GM11168 (cell line): ENCODE measurements at regions not wholly inside any gene's neighbourhood (a gene's known extent, or its start where the extent isn't known, plus 50 kb on each side); places are given as distances from the start of the nearest gene placed in this dataset.
"Not testable (repeated sequence)": the region's sequence is repeated elsewhere in the genome, so short reads cannot be mapped to it uniquely, and the experiment has no call there.

Experiments
- in situ Hi-C: fragments of 300-500 bp; cut with MboI; formaldehyde crosslinking; loops from one replicate; pipeline ENCODE4 v1.12.0; 2022; ENCODE audit warnings: low sequenced_read_pairs; ENCODE audit not compliant: unreplicated experiment

DNA sequence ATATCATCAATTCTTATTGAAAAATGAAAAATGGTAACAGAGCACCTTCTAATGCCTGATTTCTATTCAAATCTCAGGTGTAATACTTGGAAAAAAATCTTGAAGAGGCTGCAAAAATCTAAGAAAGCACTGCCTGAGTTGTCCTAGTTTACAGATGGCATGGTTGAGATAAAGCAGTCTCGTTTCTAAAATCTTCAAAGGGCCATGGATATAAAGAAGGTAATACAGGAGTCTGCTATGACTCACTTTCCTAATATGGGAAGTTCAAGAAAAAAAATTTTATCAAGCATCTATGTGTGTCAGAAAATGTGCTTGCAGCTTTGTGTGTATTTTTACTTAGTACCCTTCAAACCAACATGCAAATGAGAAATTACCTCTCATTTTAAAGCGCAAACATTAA lies 163.3 kb downstream of the DMAC1 start:
- in situ Hi-C loops: no loop called here

DNA sequence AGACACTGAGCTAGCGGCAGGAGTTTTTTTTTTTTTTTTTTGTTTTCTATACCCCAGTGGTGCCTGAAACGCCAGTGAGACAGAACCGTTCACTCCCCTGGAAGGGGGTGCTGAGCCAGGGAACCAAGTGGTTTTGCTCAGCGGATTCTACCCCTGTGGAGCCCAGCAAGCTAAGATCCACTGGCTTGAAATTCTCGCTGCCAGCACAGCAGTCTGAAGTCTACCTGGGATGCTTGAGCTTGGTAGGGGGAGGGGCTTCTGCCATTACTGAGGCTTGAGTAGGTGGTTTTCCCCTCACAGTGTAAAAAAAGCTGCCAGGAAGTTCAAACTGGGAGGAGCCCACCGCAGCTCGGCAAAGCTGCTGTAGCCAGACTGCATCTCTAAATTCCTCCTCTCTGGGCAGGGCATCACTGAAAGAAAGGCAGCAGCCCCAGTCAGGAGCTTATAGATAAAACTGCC lies 173.0 kb downstream of the DMAC1 start:
- in situ Hi-C loops: not testable (repeated sequence)

DNA sequence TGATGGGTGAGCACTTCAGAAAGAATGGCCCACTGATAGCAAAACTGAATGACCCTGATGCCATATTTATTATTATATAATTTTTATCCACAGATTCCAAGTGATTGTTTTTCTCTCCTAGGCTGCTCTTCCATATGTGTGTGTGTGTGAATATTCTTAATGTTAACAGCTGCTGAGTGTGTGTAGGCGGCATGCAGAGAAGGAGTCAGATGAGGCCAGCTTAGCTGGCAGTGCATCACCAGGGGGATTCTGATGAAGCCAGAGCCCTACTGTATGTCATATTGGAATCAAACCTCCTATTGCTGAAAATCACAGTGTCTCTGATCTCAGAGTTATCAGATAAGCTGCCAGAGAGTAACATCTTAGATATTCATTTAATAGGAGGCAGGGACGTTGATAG lies 177.1 kb downstream of the DMAC1 start:
- in situ Hi-C loops: no loop called here

DNA sequence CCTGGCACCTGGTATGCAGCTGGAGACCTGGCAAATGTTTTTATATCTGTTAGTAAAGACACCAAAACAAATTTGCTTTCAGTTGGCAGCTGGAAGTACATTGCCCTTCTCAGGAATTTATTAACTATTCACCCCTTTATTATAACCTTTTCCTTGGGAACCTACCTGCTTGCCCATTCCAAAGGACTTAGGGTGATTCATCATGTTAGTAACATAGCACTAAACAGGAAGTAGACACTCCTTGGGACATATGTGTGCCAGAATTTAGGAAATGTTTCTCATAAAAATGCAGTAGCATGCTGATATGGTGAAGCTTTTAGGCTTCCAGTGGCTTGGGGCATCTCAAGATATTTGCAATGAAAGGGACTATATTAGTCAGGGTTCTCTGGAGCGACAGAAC lies 184.2 kb downstream of the DMAC1 start:
- in situ Hi-C loops: no loop called here

DNA sequence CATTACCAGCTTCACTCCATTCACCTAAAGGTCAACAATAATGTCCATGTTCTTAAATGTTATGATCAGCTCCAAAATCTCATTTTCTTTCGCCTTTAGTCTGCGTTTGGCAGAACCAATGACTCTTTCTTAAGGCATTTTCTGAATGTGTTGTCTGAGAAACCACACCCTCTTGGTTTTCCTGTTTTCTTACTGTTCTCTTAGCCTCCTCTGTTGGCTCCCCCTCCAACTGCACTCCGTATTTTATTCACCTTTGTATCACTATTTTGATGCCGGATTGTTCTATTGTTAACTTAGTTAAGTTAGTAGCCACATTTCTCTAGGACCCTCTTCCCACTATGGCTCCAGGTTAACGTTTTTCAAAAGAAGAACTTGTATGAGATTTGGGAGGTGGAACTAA lies 185.6 kb downstream of the DMAC1 start:
- in situ Hi-C loops: no loop called here

DNA sequence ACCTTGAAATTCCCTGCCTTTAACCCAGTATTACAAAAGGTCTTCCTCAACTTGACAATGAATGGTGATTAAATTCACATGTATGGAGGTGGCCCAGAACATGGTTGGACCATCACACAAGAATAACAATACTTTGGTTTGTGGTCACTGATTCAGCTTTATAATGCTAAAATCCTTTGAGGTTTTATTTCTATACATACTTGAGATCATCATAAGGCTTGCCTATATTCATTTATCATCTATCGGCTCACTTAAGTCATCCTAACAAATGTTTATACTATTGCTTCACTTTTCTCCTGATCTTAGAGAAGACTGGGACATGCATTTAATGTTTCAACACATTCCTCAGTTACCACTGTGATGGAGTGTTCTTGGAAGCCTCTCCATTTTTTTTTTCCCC lies 191.3 kb downstream of the DMAC1 start:
- in situ Hi-C loops: no loop called here

DNA sequence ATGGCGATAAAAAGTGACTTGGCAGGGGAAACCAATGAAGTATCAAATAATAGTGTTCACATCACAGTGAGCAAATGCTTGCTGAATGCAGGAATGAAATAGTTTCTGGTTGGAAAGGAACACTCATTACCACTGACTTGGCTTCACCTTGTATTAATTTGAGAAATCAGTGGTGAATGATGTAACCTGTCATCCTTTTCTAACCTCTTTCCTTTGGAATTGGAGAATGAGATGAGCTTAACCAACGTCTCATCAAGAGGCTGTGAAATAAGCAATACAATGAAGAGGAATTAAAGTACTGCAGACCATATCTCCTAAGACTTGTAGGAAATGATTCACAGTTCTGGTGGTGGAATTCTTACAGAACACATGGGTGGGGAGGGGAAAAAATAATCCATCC lies 192.2 kb downstream of the DMAC1 start:
- in situ Hi-C loops: no loop called here

DNA sequence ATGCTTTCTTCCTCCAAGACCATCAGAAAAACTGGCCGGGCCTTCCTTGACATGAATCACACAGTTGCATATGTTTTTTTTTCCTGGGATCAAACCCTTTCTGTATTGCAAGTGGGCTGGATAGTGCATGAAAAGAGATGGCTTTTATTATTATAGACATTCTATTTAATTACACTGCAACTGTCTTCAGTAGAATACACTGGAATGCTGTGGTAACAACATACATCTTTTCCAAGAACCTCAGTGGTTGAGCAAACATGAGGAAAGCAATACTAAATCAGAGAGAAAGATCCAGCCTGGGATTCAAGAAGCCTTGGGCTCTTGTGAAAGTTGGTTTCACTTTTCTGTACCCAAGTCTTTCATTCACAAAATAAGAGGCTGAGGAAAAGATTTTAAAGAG lies 193.0 kb downstream of the DMAC1 start:
- in situ Hi-C loops: no loop called here

DNA sequence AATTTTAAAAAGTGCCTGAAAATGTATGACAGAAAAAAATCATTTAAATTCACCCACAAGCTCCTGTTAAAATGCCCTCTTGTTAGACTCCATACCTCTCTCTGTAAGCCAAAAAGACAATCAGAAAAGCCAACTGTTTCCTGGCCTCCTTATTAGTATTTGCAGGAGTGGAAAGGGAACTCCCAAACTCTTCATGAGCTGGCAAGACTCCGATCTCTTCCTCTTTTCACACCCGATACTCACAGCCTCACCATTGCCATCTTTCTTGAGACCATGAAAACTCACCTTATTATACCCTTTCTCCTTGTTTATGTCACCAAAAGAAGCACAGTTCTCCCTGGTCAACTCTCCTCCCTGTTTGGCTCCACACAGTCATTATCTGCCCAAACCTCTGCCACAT lies 197.8 kb downstream of the DMAC1 start:
- in situ Hi-C loops: no loop called here

DNA sequence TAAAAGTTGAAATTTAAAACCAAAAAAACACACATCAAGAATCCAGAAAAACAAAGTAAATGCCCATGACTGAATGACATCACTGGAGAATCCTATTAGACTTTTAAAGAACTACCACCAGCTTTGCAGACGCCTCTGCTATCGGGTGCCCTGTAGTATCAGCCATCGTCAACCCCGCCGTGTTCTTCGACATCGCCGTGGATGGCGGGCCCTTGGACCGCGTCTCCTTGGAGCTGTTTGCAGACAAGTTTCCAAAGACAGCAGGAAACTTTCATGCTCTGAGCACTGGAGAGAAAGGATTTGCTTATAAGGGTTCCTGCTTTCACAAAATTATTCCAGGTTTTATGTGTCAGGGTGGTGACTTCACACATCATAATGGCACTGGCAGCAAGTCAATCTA lies 201.9 kb downstream of the DMAC1 start:
- in situ Hi-C loops: no loop called here

DNA sequence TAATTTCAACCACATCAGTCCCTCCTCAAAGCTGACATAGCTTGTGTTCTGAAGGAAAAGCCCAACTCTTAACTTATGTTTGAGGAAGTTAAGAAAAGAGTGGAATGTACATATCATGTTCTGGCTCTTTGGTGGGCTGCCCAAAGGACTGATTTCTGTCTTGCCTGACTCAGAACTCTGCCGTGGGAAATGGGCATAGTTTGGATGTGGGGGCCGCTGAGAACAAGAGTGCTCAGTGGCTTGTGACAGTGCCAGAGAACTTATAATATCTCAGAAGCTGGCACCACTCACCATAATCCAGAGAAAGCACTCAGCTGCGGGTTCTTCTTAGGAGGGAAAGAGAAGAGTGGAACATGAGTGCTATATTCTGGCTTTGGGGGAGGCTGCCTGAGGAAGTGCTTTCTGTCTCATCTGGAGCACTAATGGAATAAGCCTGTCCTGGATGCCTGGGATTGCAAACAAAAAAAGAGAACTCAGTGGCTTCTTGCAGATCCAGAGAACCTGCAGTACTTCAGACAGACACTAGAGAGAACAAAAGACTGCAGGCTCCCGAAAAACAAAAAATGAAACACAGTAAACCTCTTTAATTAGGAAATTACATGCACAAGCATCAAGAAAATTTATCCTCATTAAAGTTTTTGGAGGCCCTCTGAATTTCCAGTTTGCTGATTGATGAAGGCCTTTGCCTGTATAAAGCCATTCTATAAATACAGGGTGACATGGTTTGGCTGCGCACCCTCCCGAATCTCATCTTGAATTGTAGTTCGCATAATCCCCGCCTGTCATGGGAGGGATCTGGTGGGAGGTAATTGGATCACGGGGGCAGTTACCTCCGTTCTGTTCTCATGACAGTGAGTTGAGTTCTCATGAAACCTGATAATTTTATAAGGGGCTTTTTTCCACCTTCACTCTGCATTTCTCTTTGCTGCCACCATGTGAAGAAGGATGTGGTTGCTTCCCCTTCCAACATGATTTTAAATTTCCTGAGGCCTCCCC lies 207.0 kb downstream of the DMAC1 start:
- in situ Hi-C loops: no loop called here

DNA sequence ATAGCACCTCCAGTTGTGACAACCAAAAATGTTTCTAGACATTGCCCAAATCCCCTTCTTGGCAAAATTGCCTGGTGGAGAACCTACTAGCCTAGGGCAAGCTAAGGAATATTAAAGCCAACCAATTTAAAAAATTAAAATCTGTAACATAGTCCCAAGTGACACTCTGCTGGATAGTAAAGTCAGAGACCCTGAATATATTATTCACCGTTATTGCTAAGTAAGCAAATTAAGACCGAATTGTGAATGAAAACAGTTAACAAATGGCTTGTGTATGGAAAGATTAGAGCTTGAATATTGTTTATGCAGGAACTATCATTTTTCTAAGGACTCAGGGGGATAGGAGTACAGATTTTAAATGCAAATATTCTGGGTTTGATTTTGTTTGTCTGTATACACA lies 208.1 kb downstream of the DMAC1 start:
- in situ Hi-C loops: no loop called here

DNA sequence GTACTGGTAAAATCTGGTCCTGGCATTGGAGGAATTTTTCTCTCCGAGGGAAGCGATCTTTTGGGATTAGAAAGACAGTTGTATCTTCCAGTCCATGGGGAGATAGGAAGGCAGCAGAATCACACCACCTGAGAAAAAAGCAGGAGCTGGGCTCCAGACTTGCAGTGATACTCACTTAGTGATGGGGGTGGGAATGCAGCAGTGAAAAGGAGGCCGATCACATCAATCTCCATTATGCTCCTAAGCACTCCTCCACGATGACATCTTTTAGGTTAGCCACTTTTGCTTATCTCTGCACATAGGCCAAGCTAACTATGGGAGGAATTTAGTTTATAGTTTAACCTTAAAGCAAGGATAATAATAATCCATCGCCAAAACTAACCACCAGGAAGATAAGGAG lies 219.0 kb downstream of the DMAC1 start:
- in situ Hi-C loops: no loop called here

DNA sequence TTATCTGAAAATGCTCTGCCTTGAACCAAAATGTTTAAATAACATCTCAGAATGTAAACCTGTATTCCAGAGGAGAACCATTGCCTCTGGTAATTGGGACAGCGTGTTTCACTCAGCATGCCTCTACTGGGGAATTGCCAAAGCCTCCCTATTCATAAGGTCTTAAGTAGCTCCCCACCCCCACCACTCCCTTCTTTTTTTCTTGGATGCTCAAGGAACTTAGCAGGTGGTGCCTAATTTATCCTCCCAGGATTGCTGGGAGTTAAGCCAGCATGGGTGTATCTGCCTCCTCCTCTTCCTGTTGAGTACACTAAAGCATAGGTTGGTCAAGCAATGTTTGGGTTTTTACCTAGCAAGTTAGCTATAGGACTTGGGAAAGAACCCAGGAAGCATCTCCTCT lies 220.2 kb downstream of the DMAC1 start:
- in situ Hi-C loops: no loop called here

DNA sequence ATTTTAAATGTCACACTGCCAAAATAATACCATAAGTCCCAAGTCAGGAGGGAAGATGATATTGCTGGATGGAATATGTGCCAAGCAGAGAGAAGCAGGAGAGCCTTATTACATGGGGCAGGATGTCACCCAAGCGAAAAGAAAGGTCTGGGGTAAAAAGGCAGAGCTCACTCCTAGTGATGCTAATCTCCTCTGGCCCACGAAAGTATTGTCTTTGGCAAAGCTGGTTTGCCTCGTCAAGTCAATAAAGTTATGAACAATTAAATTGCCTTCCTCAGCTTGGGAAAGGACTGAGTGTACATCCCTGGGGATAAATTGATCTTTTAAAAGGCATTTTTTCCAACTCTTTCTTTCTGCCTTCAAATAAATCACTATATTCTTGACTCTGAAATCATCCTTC lies 220.6 kb downstream of the DMAC1 start:
- in situ Hi-C loops: no loop called here

DNA sequence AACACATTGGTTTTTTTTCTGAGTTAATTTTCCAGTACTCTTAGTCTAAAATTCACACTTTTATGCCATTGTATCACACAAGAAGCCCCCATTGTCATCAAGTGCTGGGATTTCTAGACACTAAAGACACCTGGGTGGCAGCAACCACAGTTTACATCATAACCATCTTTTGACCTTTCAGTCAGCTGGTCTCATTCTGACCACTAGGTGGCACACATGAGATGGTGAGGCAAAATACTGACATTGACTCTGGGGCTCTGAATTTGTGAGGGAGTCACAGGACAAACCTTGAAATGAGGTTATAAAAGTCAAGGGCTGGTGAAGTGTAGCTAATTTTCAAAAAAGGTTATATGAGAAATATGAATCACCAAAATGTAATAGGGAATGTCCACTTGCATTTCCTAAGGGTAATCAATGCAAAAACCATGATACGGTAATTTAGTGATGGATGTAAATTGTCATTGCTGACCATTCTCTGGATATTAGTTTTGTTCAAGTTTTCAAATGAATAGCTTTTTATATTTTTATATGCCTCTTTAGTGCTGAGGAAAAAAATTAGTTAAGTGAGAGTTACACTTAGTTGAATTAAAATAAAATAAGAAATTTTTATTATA lies 229.4 kb downstream of the DMAC1 start:
- in situ Hi-C loops: no loop called here

DNA sequence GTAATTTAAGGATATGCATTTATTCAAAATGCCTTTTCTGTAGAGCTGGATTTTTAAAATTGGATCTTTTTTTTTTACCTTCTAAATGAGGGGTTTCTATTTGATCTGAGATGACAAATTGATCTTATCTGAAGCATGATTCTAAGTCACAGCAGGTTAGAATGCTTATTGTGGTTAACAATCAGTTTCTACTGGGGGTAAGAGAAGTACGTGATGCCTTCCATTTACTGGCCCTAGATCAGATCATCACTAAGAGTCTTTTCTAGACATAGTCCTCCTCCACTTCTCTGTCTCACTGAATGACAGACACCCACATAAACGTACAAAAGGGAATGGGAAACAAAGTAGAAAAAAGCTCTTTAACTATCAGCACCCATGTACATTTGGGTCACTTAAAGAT lies 231.9 kb downstream of the DMAC1 start:
- in situ Hi-C loops: no loop called here

DNA sequence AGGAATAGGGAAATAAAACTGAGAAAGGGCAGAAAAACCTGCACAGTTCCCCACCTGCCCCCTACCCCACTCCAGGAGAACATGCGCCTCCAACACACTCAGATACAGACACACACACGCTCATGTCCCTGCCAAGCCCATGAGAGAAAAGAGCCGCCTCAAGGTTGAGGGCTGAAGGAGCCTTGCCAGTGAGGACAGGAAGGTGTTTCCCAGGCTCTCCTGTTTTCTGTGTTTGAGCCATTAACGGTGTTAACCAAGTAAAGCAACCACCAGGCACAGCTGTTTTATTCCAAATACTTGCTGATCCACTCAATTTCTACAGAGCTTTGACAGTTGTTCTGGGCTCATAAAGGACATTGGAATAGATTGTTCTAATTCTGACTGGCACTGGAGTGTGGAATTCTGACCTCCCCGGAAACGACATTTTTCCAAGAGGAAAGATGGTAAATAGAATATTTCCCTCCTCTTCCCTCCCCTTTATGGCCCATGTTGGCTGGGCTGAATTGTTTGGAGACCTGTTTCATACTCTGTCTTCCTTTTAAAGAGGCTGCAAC lies 238.0 kb downstream of the DMAC1 start:
- in situ Hi-C loops: no loop called here

DNA sequence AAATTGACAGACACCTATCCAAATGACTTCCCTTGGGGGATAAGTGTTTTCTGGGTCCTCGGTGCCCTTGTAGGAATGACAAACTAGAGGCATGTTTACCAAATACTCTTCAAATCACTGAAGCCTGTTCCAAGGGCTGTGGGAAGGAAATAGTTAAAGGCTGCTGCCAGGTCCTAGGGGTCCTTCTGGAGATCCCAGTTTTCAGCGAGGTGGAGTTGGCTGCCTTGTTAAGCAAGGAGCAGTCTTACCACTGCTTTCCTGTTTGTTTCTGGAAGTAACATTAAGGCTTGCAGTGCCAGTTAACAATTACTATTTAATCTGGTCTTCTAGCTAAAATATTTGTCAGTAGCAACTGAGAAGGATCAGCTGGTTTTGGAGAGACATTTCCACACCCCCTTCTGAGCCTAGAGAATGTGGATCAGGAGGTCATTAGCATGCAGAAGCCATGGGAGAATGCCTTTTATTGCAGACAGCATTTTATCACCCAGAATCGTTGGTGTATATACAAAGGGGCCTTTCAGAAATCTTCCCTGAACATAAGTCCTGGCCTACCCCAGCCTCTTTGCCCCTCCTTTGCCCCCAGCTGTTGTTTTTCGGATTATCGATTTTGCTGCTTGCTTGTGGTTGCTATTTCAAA lies 238.8 kb downstream of the DMAC1 start:
- in situ Hi-C loops: no loop called here

DNA sequence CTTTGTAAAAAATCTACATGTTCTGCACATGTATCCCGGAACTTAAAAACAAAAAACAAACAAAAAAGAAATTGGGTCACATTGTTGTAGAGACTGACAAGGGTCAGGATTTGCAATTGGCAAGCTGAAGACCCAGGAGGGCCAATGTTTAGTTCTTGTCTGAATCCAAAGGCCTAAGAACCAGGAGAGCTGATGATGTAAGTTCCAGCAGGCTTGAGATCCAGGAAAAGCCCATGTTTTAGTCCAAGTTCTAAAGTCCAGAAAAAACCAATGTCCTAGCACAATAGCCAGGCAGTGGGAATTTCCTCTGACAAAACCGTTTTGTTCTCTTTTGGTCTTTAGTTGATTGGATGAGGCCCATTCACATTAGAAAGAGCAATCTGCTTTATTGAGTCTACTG lies 244.9 kb downstream of the DMAC1 start:
- in situ Hi-C loops: no loop called here

DNA sequence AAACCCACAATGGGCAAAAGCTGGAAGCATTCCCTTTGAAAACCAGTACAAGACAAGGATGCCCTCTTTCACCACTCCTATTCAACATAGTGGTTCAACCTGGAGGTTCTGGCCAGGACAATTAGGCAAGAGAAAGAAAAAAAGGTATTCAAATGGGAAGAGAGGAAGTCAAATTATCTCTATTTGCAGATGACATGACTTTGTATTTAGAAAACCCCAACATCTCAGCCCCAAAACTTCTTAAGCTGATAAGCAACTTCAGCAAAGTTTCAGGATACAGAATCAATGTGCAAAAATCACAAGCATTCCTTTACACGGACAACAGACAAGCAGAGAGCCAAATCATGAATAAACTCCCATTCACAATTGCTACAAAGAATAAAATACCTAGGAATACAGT lies 246.9 kb downstream of the DMAC1 start:
- in situ Hi-C loops: not testable (repeated sequence)
